GM23338 (cell line): ENCODE measurements at regions not wholly inside any gene's neighbourhood (a gene's known extent, or its start where the extent isn't known, plus 50 kb on each side); places are given as distances from the start of the nearest gene placed in this dataset.

Experiments used
- ATAC-seq: fragments of 200-7000 bp; cut with Tn5 transposase; 3 replicates; pipeline ENCODE4 v1.9.1; 2020
- DNase-seq: peaks from one replicate; pipeline ENCODE4 v3.0.0-alpha.2; 2015; ENCODE audit warnings: low spot score
- H2AFZ ChIP-seq: fragments of 200-600 bp; sonication (generic); 2 replicates; pipeline ENCODE4 v1.8.0; 2016; ENCODE audit warnings: antibody characterized with exemption, mild to moderate bottlenecking, moderate library complexity
- H3F3A ChIP-seq: fragments of 200-600 bp; sonication (generic); replicated peaks from 2 replicates; pipeline ENCODE4 v1.8.0; 2017; ENCODE audit warnings: antibody characterized with exemption, mixed run types, low read depth
- H3K27ac ChIP-seq: fragments of 200-600 bp; sonication (generic); 2 replicates; pipeline ENCODE4 v1.6.1; 2016; ENCODE audit warnings: low read depth
- H3K27me3 ChIP-seq: fragments of 200-600 bp; sonication (generic); 2 replicates; pipeline ENCODE4 v1.8.0; 2016; ENCODE audit warnings: mild to moderate bottlenecking, mixed run types, moderate library complexity; ENCODE audit not compliant: insufficient read depth
- H3K36me3 ChIP-seq: fragments of 200-600 bp; sonication (generic); 2 replicates; pipeline ENCODE4 v1.8.0; 2016; ENCODE audit warnings: mild to moderate bottlenecking; ENCODE audit not compliant: insufficient read depth
- H3K4me1 ChIP-seq: fragments of 200-600 bp; sonication (generic); 2 replicates; pipeline ENCODE4 v1.8.0; 2016; ENCODE audit warnings: mild to moderate bottlenecking, moderate library complexity; ENCODE audit not compliant: insufficient read depth
- H3K4me2 ChIP-seq: fragments of 200-600 bp; sonication (generic); 2 replicates; pipeline ENCODE4 v1.7.1; 2017; ENCODE audit warnings: mixed run types
- H3K4me3 ChIP-seq: fragments of 200-600 bp; sonication (generic); 2 replicates; pipeline ENCODE4 v1.6.1; 2016; ENCODE audit warnings: mixed run types
- H3K79me2 ChIP-seq: fragments of 200-600 bp; sonication (generic); replicated peaks from 2 replicates; pipeline ENCODE4 v1.8.0; 2017; ENCODE audit warnings: mild to moderate bottlenecking; ENCODE audit not compliant: insufficient read depth
- H3K9me2 ChIP-seq: fragments of 200-600 bp; sonication (generic); 2 replicates; pipeline ENCODE4 v1.8.0; 2017; ENCODE audit not compliant: insufficient read depth
- H4K20me1 ChIP-seq: fragments of 200-600 bp; sonication (generic); replicated peaks from 2 replicates; pipeline ENCODE4 v1.8.0; 2017; ENCODE audit warnings: mild to moderate bottlenecking; ENCODE audit not compliant: insufficient read depth
- H3K27ac Mint-ChIP-seq: 2 replicates; pipeline ENCODE4 v1.8.0; 2020; ENCODE audit warnings: inconsistent platforms, mild to moderate bottlenecking, moderate library complexity, mixed read lengths
- H3K27me3 Mint-ChIP-seq: 3 replicates; pipeline ENCODE4 v1.8.0; 2022; ENCODE audit warnings: low read depth, mild to moderate bottlenecking, moderate library complexity, mixed read lengths, inconsistent platforms; ENCODE audit not compliant: insufficient read depth, poor library complexity
- H3K36me3 Mint-ChIP-seq: 3 replicates; pipeline ENCODE4 v1.8.0; 2021; ENCODE audit warnings: low read depth, mild to moderate bottlenecking, inconsistent platforms, moderate library complexity, mixed read lengths
- H3K4me1 Mint-ChIP-seq: 3 replicates; pipeline ENCODE4 v1.8.0; 2020; ENCODE audit warnings: mild to moderate bottlenecking, inconsistent platforms, mixed read lengths
- H3K4me3 Mint-ChIP-seq: 3 replicates; pipeline ENCODE4 v1.8.0; 2021; ENCODE audit warnings: moderate library complexity, mild to moderate bottlenecking, inconsistent platforms, mixed read lengths
- H3K9me3 Mint-ChIP-seq: 3 replicates; pipeline ENCODE4 v1.8.0; 2020; ENCODE audit warnings: moderate library complexity, mild to moderate bottlenecking, inconsistent platforms, mixed read lengths
- CREB1 ChIP-seq: fragments of 250-450 bp; sonication (Bioruptor Pico); IDR thresholded peaks from 2 replicates; pipeline ENCODE4 v1.5.0; 2020; ENCODE audit warnings: low read depth, mild to moderate bottlenecking, moderate library complexity
- CTCF ChIP-seq, 2 experiments: fragments of 200-600 bp in 1 of 2; sonication (generic) in 1 of 2; conservative IDR thresholded peaks; 2 replicates each; pipeline versions ENCODE4 v1.5.1 to v1.6.1; 2016 to 2017; ENCODE audit warnings: antibody characterized with exemption in 2 of 2, low read depth in 2 of 2, mild to moderate bottlenecking in 2 of 2, moderate library complexity in 1 of 2
- ETS1 ChIP-seq: IDR thresholded peaks from 2 replicates; pipeline ENCODE4 v1.6.1; 2016; ENCODE audit warnings: antibody characterized with exemption
- EZH2 ChIP-seq: fragments of 200-600 bp; sonication (generic); IDR thresholded peaks from one replicate; pipeline ENCODE4 v1.8.0; 2017; ENCODE audit warnings: antibody characterized with exemption, mild to moderate bottlenecking, low read depth; ENCODE audit not compliant: unreplicated experiment
- EZH2phosphoT487 ChIP-seq: fragments of 200-600 bp; sonication (generic); IDR thresholded peaks from one replicate; pipeline ENCODE4 v1.8.1; 2018; ENCODE audit warnings: antibody characterized with exemption; ENCODE audit not compliant: unreplicated experiment
- JUNB ChIP-seq: IDR thresholded peaks from one replicate; pipeline ENCODE4 v1.6.1; 2016; ENCODE audit warnings: antibody characterized with exemption; ENCODE audit not compliant: unreplicated experiment
- NANOG ChIP-seq: IDR thresholded peaks from 2 replicates; pipeline ENCODE4 v1.6.1; 2016; ENCODE audit warnings: antibody characterized with exemption, borderline replicate concordance
- POLR2AphosphoS5 ChIP-seq: IDR thresholded peaks from 2 replicates; pipeline ENCODE4 v1.6.1; 2016; ENCODE audit warnings: antibody characterized with exemption, low read depth
- REST ChIP-seq: IDR thresholded peaks from one replicate; pipeline ENCODE4 v1.6.1; 2018; ENCODE audit warnings: antibody characterized with exemption; ENCODE audit not compliant: unreplicated experiment
- STAT1 ChIP-seq: IDR thresholded peaks from one replicate; pipeline ENCODE4 v1.6.1; 2016; ENCODE audit warnings: antibody characterized with exemption; ENCODE audit not compliant: unreplicated experiment
- ZNF114 ChIP-seq: fragments of 250-450 bp; sonication (Bioruptor Pico); IDR thresholded peaks from 2 replicates; pipeline ENCODE4 v1.5.0; 2020; ENCODE audit warnings: mild to moderate bottlenecking, moderate library complexity
- ZNF331 ChIP-seq: fragments of 250-450 bp; sonication (Bioruptor Pico); IDR thresholded peaks from 2 replicates; pipeline ENCODE4 v1.5.0; 2020; ENCODE audit warnings: low read depth, mild to moderate bottlenecking, moderate library complexity
- ZNF462 ChIP-seq: fragments of 250-450 bp; sonication (Bioruptor Pico); IDR thresholded peaks from 2 replicates; pipeline ENCODE4 v1.5.0; 2020; ENCODE audit warnings: mild to moderate bottlenecking, moderate library complexity

- no peak overlapping the region for H3K4me3 Mint-ChIP-seq
- peaks cover 5% of the 10 kb centered on the region; the same call in 2 of the 3 replicates for H3K9me3 Mint-ChIP-seq
- H3K79me2 ChIP-seq: no peaks in the 10 kb centered on the region
- H4K20me1 ChIP-seq: no peaks in the 10 kb centered on the region
- H3K27me3 ChIP-seq: no peaks in the 10 kb centered on the region
- no peak for DNase-seq
- no peaks in the 10 kb centered on the region for H3K27me3 Mint-ChIP-seq
- H3K36me3 Mint-ChIP-seq: no peaks in the 10 kb centered on the region; the same call in 2 of the 3 replicates
- no peak overlapping the region for H3K4me3 ChIP-seq
- no peaks in the 10 kb centered on the region for H3F3A ChIP-seq
- ATAC-seq: no peak
- no peak overlapping the region for H3K27ac ChIP-seq
- H2AFZ ChIP-seq: no peak overlapping the region
- H3K27ac Mint-ChIP-seq: no peak overlapping the region
- H3K4me1 ChIP-seq: no peaks in the 10 kb centered on the region
- H3K36me3 ChIP-seq: no peaks in the 10 kb centered on the region
- TF ChIP-seq EZH2phosphoT487 (no peak), ZNF462 (CRISPR knock-in tag) (no peak), REST (no peak), ZNF114 (no peak), STAT1 (no peak), EZH2 (no peak), ZNF331 (CRISPR knock-in tag) (no peak), POLR2AphosphoS5 (no peak), NANOG (no peak), ETS1 (no peak), CREB1 (no peak), CTCF (conservative IDR thresholded peaks at IDR 0.05; ENCODE audit: low read depth in 2 of 2) (no peak), JUNB (no peak)
- H3K4me2 ChIP-seq: no peak overlapping the region
- no peaks in the 10 kb centered on the region for H3K4me1 Mint-ChIP-seq
- H3K9me2 ChIP-seq: no peaks in the 10 kb centered on the region
Measured at GRCh38 chr4:85209161-85209560, 242.7 kb upstream of the WDFY3 start.
